Inferior parietal cortex (tissue), 1 donor: ENCODE measurements at regions not wholly inside any gene's neighbourhood (a gene's known extent, or its start where the extent isn't known, plus 50 kb on each side); places are given as distances from the start of the nearest gene placed in this dataset.
"Not testable (repeated sequence)": the region's sequence is repeated elsewhere in the genome, so short reads cannot be mapped to it uniquely, and the experiment has no call there.

Experiments used
- DNase-seq: peaks from one replicate; pipeline ENCODE4 v3.0.0-alpha.2; 2016; ENCODE audit errors: extremely low spot score

DNA sequence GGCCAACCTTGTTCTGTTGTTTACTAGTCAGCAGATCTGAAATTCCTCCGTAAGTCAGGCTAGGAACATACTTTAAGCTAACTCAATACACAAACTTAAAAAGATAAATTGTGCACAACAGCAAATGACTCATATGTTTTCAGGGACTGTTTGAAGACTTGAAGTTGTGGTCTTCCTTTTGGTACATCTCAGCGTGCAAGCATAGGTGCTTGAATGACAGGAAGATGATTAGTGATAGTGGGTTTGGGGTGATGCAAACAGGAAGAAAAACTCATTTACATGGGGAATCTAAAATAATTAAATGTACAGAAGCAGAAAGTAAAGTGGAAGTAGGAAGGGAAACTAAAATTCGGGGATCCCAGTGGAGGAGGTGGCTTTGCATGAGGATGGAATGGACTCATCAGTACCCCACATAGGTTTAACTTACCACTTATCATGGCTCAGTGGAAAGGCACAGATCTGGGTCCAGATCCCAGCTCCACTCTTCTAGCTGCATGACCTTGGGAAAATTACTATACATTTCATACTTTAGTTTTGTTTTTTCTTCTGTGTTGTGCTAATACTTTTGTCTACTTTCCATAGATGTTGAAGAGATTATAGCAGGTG lies 122.3 kb downstream of the XCL2 start:
- DNase-seq: no peak

DNA sequence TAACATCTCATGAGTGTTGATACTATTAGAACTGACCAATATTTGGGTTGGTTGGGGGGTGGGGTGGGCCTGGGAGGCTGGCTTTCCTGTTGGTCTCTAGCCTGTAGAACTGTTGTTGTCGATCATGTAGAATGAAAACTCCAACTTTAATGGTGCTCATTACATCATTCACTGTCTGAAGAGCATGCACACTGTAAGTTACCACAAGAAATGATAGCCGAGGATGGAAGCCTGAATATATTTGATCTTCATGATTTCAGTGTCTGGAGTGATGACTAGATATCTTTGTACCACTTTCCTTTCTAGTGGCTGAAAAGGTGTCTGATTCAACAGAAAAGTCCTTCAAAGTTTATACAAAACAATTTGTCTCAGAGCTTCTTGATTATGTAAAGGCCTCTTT lies 123.6 kb downstream of the XCL2 start:
- no peak for DNase-seq

DNA sequence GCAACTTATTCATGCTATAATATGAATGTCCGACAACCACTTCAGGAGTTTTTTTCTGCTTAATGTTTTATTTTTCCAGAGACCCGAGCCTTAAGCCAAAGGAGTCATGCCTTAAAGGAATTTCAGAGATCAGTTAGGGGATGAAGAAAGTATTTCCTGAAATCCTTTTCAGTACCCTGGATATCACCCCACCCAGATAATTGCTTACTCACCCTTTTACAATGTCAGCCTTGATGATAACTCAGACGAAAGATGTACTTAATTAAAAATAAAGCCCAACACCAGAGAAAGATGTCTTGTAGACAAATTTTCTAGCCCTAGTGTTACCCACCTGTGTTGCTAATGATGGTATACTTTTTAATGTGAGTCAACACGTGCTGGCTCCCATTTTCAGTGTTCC lies 124.1 kb downstream of the XCL2 start:
- no peak for DNase-seq

DNA sequence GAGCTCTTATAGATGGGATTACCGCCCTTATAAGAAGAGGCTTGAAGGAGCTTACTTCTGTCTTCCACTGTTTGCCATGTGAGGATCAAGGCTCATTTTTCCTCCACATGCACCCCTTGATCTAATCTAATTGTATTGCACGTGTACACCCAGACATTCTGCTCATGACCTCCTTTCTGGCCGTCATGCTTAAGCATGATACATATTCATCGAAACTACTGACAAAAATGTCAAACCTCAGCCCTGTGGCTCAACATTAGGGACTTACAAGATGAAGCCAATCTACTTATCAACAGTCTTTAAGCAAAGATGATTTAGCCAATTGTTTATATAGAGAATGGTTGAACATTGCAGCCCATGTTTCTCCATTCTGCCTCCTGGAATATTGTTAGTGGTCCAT lies 127.6 kb downstream of the XCL2 start:
- DNase-seq: no peak

DNA sequence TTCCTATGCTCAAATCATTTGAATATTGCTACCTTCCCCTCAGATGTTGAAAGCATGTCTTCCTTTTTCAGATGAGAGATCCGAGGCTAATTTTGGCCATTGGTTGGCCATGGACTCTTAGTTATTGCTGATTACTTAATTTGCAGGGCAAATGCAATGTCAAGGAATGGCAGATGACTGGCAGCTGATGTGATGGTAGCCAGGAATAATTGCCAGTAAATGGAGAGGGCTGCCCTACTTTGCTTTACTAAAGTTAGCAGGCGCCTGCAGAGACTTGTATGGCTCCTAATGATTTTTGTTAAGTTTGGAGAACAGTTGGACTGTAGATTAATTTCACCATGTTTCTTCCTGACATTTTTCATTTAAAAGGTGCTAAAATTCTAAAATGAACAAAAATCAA lies 128.9 kb downstream of the XCL2 start:
- DNase-seq: no peak

DNA sequence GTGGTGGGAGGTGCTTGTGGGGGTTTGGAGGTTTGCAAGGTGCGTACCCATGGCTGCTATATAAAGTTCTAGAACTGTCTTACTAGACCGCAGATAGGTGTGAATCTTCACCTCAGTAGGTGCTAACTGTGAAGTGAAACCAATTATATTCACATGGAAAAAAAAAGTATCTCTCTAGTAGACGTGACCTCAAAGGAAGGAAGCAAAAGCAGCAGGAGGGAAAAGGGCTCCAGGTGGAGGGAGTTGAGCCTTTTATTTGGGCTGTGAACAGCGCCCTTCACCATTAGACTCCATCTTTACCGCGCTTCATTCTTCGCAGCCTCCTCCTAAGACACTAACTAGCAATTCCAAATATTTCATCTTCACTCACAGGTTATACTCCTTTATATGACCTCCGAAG lies 129.8 kb downstream of the TBX19 start:
- no peak for DNase-seq

DNA sequence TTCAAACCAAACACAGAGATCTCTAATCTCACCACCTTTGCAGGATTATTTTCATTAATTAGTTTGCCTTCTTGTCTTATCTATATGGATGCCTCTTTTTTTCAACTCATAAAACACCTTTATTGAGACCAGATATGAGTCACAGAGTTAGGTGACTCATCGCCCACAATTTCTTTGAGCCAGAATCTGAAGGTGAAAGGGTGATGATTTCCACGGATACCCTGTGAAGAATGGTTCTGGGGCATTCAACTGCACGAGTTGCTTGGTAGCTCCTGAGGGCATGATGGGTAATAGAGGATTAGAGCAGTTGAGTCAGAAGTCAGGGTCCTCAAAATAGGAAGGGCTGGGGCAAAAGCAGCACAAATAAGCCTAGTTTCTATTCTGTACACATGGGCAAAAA lies 128.2 kb downstream of the TBX19 start:
- DNase-seq: no peak

DNA sequence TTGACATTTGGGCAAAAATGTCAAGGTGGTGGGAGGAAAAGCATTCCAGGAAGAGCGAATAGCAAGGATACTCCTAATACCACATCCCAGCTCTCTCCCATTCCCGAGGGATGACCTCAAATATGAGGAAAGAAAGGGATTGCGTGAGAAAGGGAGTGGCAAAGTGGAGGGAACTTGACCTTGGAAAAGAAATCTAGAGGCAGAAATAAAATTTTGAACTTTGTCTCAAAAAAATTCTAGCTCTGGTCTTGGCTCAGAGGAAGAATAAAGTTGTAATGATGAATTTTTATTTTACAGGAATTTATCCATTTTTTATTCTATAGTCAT lies 127.8 kb downstream of the TBX19 start:
- DNase-seq: no peak

DNA sequence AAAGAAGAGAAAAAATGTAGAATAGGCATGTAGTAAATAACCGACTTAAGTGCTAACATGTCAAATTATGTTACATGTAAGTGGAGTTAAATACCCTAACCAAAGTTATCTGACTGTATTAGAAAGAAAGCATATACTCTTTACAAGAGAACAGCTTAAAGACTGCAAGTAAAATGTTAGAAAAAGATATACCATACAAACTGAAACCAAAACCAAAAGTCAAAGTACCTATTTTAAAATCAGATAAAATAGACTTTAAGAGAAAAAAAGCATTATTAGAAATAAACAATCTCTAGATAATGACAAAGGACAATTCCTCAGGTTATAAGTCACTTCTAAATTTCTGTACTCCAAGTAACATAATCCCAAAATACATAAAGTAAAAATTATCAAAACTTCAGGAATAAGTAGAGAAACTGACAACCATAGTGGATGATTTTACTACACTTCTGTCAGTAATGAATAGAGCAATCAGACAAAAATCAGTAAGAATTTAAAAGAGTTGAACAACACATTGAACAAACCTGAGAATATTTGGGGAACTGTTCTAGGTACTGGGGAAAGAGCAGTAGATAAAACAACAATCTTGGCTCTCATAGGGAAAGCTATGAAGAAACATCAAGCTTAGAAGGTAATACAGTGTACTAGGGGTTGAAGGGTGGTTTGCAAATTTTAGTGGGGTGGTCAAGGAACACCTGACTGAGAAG lies 127.3 kb downstream of the TBX19 start:
- no peak for DNase-seq

DNA sequence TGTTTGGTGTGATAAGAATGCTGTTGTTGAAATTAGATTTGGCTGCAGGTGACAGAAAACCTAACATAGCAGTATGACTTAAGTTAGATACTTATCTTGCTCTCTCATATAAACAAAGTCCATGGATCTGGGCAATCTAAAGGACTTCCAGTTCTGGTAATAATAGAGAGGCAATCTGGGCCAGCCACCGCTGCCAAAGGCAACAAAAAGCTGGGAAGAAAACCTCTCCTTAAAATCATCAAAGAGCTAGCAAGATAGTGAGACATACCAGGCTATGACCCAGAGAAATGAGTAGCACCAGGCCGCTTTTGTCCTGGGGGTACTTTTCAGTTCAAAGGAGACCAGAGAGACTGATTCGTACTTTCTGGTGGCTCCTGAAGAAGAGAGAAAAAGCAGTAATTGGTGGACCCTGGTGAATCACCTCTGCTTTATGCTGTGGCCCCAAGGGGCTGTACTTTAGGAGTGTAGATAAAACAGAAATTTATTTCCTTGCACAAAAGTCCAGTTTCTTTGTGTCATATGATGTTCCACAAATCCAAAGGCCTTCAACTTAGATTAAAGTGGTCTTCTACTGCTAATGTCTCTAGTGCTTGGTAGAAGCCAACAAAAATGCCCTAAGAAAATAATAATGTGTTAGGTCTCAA lies 125.4 kb downstream of the TBX19 start:
- DNase-seq: no peak

DNA sequence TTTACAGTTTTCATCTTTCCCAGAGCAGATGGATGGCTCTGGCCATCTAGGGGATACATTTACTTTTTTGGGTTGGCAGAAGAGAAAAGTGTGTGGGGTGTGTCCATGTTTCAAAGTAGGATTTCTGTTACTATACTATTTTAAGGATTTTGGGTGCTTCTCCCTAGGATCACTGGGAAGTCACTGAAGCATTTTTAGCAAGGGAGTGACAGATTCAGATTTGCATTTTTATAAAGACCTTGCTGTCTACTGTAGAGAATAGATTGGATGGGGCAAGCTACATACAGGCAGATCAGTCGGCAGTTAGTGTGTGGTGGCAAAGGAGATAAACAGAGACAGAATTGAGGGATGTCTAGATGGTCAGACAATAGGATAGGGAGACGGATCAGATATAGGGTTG lies 122.5 kb downstream of the TBX19 start:
- no peak for DNase-seq

DNA sequence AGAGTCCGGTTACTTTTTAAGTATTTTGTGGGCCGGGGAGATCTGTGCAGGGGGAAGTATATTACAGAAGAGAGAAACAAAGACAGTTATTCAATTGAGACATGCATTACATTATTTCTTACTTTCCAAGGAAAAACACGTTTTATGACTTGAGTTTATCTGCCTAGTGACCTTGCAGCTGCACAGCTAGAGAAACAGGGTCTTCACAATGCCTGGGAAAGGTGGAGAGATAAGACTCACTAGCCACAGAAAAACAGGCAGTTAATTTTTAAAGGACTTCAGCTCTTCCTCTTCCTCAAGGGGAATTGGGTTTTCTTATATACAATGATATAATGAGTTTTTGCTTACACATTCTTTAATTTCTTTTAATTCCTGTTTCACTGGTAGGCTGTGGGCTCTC lies 121.8 kb downstream of the TBX19 start:
- DNase-seq: not testable (repeated sequence)

DNA sequence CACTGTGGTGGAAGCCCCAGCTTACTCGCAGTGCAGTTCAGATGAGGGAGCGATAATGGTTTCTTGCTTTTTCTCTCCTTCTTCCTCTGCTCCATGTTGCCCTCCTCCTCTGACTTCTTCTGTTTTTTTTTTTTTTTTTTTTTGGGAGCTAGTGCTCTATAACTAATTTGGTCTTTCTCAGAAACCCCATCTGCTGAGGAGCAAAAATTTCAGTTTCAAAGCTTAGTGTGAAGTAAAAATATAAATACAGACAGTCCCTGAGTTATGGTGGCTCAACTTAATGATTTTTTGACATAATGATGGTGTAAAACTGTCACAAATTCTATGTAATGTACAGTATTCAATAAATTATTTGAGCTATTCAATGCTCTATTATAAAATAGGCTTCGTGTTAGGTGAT lies 120.7 kb downstream of the TBX19 start:
- DNase-seq: no peak

DNA sequence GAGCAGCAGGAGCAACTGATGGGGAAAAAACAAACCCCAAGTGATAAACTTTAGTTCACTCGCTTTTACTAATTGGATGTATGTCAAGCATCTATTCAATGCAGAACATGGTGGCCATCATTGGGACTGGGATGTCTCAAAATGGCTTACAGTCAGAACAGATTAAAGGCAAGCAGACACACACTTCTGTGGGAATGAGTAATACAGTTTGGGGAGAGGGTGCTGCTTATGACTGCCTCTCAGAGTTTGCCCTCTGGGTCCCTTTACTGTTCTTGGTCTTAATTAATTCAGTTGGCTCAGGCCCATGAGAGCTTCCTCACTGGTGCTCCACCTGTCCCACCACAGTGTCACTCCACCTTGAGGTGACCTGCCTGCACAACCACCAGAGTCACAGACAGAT lies 119.5 kb downstream of the TBX19 start:
- no peak for DNase-seq

DNA sequence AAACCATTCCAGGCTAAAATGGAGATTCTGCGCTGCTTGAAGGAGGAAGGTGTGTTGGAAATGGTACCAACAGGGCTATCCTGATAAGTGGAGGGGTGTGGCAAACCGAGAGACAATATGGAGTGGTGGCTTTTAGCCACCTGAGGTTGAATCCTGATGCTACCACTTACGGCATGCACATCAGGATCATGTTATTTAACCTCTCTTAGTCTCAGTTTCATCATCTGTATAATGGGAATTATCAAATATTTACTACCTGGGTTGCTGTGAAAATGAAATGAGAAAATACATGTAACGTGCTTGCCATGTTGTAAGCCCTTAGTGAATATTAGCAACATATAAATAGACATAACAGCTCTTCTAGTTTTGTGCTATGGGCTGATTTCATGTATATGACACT lies 117.1 kb downstream of the TBX19 start:
- no peak for DNase-seq

DNA sequence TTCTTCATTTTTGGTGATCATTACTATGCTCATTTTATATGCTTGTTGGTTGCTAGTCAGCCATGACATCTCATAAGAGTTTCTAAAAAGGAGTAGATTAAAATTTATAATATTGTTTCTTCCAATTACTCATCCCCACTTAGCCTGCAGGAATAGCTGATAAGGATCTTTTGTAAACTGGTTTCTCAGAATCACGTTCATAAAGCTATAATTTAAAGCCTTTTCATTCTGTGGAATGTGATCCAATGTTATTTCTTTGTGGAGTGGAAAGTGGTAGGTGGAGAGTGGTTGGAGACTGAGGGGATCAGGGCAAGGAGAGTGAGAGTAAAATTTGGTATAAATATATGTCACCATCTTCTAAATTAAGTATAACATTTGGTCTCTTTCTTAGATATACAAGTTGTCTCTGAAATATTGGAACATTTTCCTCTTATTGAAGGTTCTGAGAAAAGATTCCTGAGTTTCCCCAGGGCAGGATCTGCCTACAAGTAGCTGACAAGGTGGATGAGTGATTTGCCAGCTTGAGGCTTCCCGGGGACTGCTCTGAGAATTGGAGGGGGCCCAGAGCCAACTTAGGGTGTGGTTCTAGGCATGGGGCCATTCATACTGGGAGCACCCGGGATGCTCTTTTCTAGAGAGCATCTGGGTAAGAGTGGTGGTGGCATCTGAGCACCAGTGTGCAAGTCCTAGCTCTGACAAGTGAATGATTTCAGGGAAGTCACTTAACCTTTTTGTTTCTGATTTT lies 116.4 kb downstream of the TBX19 start:
- no peak for DNase-seq

DNA sequence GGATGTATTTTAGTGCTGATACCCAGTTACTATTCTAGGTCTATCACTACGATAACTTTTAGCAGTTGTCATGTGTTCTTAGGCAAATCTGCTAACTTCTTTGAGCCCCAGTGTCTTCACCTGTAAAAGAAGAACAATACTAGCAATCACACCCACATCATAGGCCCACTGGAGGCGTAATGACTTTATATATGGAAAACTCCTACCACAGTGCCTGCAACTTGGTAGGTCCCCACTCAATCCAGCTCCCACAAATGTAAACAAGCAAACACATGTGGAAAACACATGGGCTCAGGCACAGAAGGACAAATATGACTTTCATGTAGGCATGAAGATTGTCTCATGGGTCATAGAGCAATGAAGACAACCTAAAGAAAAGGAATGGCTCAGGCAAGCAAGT lies 115.8 kb downstream of the TBX19 start:
- no peak for DNase-seq

DNA sequence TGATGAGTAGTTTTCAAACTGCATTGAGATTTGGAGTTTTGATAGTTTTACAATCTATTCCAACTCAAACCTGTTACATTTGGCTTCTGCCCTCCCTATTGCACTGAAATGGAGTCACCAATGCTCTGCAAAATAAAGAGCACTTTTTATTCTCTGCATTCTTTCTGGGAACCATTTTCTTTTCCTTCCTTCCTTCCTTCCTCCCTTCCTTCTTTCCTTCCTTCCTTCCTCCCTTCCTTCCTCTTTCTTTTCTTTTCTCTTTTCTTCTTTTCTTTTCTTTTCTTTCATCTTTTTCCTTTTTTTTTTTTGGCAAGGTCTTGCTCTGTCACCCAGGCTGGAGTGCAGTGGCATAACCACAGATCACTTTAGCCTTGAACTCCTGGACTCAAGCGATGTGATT lies 114.2 kb downstream of the TBX19 start:
- no peak for DNase-seq

DNA sequence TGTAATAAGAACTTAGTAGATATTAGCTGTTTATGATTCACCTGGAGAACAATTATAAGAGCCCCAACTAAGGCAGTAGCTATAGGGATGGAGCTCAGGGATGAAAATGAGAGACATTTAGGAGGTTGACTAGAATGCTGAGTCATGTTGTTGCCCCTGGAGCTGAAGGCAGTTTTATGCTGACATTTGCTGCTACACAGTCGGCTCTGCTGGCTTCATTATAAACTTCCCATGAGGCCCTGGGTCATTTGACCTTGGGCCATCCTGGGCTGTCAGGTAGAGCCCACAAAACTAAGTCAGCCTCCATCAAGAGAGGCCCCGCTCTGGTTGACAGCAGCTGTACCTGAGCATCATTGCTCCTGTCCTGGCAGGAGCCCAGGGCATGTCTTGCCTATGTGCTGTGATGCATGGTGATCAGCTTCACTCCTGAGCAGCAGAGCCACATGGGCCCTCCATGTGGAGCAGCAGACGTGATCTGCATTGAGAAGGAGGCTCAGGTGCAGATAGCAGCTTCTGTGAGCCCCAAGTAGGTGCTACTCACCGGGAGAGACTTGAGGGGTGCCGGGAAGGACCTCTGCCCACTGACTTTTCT lies 112.4 kb downstream of the TBX19 start:
- DNase-seq: no peak

DNA sequence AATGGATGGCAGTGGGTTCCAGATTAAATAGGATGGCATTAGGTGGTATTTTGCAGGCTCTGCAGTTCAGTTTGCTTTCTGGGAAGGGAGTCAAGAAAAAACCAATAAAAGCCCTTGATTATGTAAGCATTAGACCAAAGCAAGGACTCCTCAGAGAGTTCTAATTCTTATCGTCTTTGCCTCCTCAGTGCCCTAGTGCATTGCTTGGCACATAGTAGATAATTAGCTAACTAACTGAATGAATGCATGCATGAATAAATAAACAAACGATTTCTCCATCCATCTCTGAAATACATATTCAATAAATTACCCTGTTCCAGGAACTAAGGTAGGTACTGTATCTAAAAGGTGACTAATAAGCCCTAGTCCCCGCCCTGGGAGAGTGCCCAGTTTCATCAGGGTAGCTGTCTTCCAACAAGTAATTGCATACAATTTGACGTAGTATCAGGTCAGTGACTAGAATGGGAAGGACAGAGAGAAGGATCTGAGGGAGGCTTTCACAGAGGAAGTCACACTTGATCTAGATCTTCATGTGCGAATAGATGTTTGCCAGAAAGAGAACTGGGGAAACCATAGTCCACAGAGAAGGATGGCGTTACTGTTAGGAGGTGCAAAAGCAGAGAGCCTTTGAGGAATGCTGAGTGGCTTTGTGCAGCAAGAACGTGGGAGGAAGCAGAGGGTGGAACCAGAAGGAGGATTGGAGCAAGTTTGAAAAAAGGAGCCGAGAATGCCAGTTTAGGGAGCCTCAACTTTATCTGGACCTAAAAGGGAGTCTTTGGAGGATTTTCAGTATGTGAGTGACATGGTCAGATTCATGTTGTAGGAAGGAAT lies 111.4 kb downstream of the TBX19 start:
- no peak for DNase-seq

DNA sequence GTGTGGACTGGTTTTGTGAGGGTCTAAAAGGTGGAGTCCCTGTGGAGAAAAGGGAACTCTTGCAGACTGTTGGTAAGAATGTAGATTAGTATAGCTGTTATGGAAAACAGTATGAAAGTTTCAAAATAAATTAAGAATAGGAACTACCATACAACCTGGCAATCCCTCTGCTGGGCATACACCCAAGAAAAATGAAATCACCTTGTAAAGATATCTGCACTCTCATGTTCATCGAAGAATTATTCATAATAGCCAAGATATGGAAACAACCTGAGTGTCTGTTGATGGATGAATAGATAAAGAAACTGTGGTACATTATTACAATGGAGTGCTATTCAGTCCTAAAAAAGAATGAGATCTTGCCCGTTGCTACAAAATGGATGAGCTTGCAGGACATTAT lies 109.6 kb downstream of the TBX19 start:
- DNase-seq: no peak
